A673 (cell line): ENCODE measurements at regions not wholly inside any gene's neighbourhood (a gene's known extent, or its start where the extent isn't known, plus 50 kb on each side); places are given as distances from the start of the nearest gene placed in this dataset.

Experiments
- BruUV-seq: library from RNA; stranded (reverse); fragments of 400-500 nt; replicated peaks from 2 replicates; lab custom pipeline; 2021; lab: Mats Ljungman, UMichigan
- CTCF ChIA-PET: fragments of 300-600 bp; sonication (Branson Sonifier 250); formaldehyde crosslinking; loops from one replicate; lab custom pipeline; 2022; ENCODE audit warnings: antibody characterized with exemption; lab: Charles Lee
- POLR2A ChIA-PET: fragments of 300-600 bp; sonication (Branson Sonifier 250); formaldehyde crosslinking; loops from one replicate; lab custom pipeline; 2022; ENCODE audit warnings: antibody characterized with exemption; ENCODE audit not compliant: low non-redundant PET; lab: Charles Lee
- DNase-seq: peaks from one replicate; pipeline ENCODE4 v3.0.0-alpha.2; 2015; ENCODE audit warnings: low spot score
- H3K27ac ChIP-seq: fragments of 200-600 bp; sonication (generic); 2 replicates; pipeline ENCODE4 v1.5.1; 2016; ENCODE audit warnings: mixed run types, low read depth, mild to moderate bottlenecking, mixed read lengths, antibody characterized with exemption, low read length; ENCODE audit not compliant: poor library complexity, severe bottlenecking
- H3K27me3 ChIP-seq: fragments of 200-600 bp; sonication (generic); replicated peaks from 2 replicates; pipeline ENCODE4 v1.6.1; 2017; ENCODE audit warnings: mixed run types, low read depth, mild to moderate bottlenecking, mixed read lengths, antibody characterized with exemption, low read length; ENCODE audit not compliant: insufficient read depth, poor library complexity
- H3K36me3 ChIP-seq: fragments of 200-600 bp; sonication (generic); 2 replicates; pipeline ENCODE4 v1.6.1; 2016; ENCODE audit warnings: mixed run types, mild to moderate bottlenecking, mixed read lengths, antibody characterized with exemption, low read length; ENCODE audit not compliant: insufficient read depth, poor library complexity, severe bottlenecking
- H3K4me1 ChIP-seq: fragments of 200-600 bp; sonication (generic); 2 replicates; pipeline ENCODE4 v1.6.1; 2017; ENCODE audit warnings: mixed run types, mild to moderate bottlenecking, mixed read lengths, antibody characterized with exemption, low read length; ENCODE audit not compliant: insufficient read depth, poor library complexity, severe bottlenecking
- H3K4me3 ChIP-seq: fragments of 200-600 bp; sonication (generic); 2 replicates; pipeline ENCODE4 v1.5.1; 2016; ENCODE audit warnings: low read depth, mixed run types, mild to moderate bottlenecking, mixed read lengths, low read length; ENCODE audit not compliant: poor library complexity, severe bottlenecking
- H3K9me3 ChIP-seq: fragments of 200-600 bp; sonication (generic); 2 replicates; pipeline ENCODE4 v1.6.1; 2016; ENCODE audit warnings: mixed run types, low read depth, mild to moderate bottlenecking, mixed read lengths, antibody characterized with exemption, low read length; ENCODE audit not compliant: poor library complexity, severe bottlenecking
- CTCF ChIP-seq: fragments of 300-800, 200-600 bp; sonication (generic); conservative IDR thresholded peaks from 2 replicates; pipeline ENCODE4 v1.5.1; 2017; ENCODE audit warnings: low read depth, mild to moderate bottlenecking, antibody characterized with exemption, low read length, moderate library complexity, mixed read lengths
- EZH2 ChIP-seq: fragments of 200-600 bp; sonication (generic); IDR thresholded peaks from 2 replicates; pipeline ENCODE4 v1.6.1; 2017; ENCODE audit warnings: borderline replicate concordance, low read depth, mild to moderate bottlenecking, mixed read lengths, antibody characterized with exemption, low read length; ENCODE audit not compliant: poor library complexity, severe bottlenecking
- intact Hi-C: fragments of 100-400 bp; cut with micrococcal nuclease; formaldehyde crosslinking; loops from one replicate; pipeline ENCODE4 v1.10.0; 2022; ENCODE audit not compliant: unreplicated experiment

GRCh38 chr5:17816505-17816904 lies 182.2 kb downstream of the TAF11L14 start:
- DNase-seq = no peak
- CTCF ChIA-PET = no interaction called here
- TF ChIP-seq CTCF (no peak), EZH2 (no peak)

GRCh38 chr5:17816944-17817343 lies 182.7 kb downstream of the TAF11L14 start:
- ChIA-PET CTCF (interaction anchor here (0.6 kb wide), 1 partner anchor 121 kb away, joined by 4 read pairs; no protein-coding TSS in a partner anchor), POLR2A (no interaction called here)
- DNase-seq = no peak
- intact Hi-C loops = no loop called here
- Histone ChIP-seq H3K27me3 (no peaks in the 10 kb centered on the region), H3K36me3 (no peaks in the 10 kb centered on the region), H3K4me3 (no peak overlapping the region), H3K9me3 (no peaks in the 10 kb centered on the region), H3K27ac (no peak overlapping the region), H3K4me1 (no peaks in the 10 kb centered on the region)
- TF ChIP-seq EZH2 = no peak
- TF ChIP-seq CTCF = no peak
- no TSS peak for BruUV-seq

More at GRCh38 chr5:17816505-17816904, 182.2 kb downstream of the TAF11L14 start:
- Histone ChIP-seq H3K4me3 (no peak overlapping the region), H3K9me3 (no peaks in the 10 kb centered on the region), H3K27ac (no peak overlapping the region), H3K27me3 (no peaks in the 10 kb centered on the region), H3K4me1 (no peaks in the 10 kb centered on the region), H3K36me3 (no peaks in the 10 kb centered on the region)
- POLR2A ChIA-PET = no interaction called here
- no TSS peak for BruUV-seq
- intact Hi-C loops = no loop called here

GRCh38 chr5:17817990-17818389 lies 183.7 kb downstream of the TAF11L14 start:
- H3K4me3 ChIP-seq = no peak overlapping the region
- intact Hi-C loops = no loop called here
- no peak for DNase-seq
- ChIA-PET CTCF (no interaction called here), POLR2A (no interaction called here)
- no peaks in the 10 kb centered on the region for H3K27me3 ChIP-seq
- TF ChIP-seq EZH2 = no peak
- no peaks in the 10 kb centered on the region for H3K36me3 ChIP-seq
- BruUV-seq = no TSS peak
- no peaks in the 10 kb centered on the region for H3K4me1 ChIP-seq
- H3K27ac ChIP-seq = no peak overlapping the region
- H3K9me3 ChIP-seq = no peaks in the 10 kb centered on the region

GRCh38 chr5:17819783-17820182 lies 185.5 kb downstream of the TAF11L14 start:
- no peak overlapping the region for H3K27ac ChIP-seq
- no peaks in the 10 kb centered on the region for H3K36me3 ChIP-seq
- H3K9me3 ChIP-seq = no peaks in the 10 kb centered on the region
- no TSS peak for BruUV-seq
- DNase-seq = no peak
- CTCF ChIA-PET = no interaction called here
- no peak for TF ChIP-seq EZH2
- no peak for TF ChIP-seq CTCF
- H3K27me3 ChIP-seq = no peaks in the 10 kb centered on the region
- no peaks in the 10 kb centered on the region for H3K4me1 ChIP-seq
- POLR2A ChIA-PET = no interaction called here
- intact Hi-C loops = no loop called here
- no peak overlapping the region for H3K4me3 ChIP-seq
